Uterus (tissue), 2 donors: ENCODE measurements at regions not wholly inside any gene's neighbourhood (a gene's known extent, or its start where the extent isn't known, plus 50 kb on each side); places are given as distances from the start of the nearest gene placed in this dataset.

Experiments used
- CTCF ChIP-seq, 4 experiments: fragments of 200-600 bp in 2 of 4; fragments of 450-650 bp in 2 of 4; sonication (generic) in 2 of 4; IDR thresholded peaks; one replicate each; pipeline ENCODE4 v1.5.1; 2016 to 2019; ENCODE audit warnings: antibody characterized with exemption in 4 of 4, mild to moderate bottlenecking in 2 of 4, moderate library complexity in 1 of 4
- POLR2A ChIP-seq, 2 donors: fragments of 450-650 bp; IDR thresholded peaks; one replicate each; pipeline ENCODE4 v1.6.1; 2016; ENCODE audit warnings: antibody characterized with exemption in 2 of 2, mild to moderate bottlenecking in 1 of 2, moderate library complexity in 1 of 2

GRCh38 chr1:208858738-208859137 is 614.6 kb upstream of the PLXNA2 start:
- no peak for TF ChIP-seq CTCF (IDR thresholded peaks at IDR 0.05)
- TF ChIP-seq POLR2A (IDR thresholded peaks at IDR 0.05): no peak
